Cardiac septum (tissue), 1 donor: ENCODE measurements at regions not wholly inside any gene's neighbourhood (a gene's known extent, or its start where the extent isn't known, plus 50 kb on each side); places are given as distances from the start of the nearest gene placed in this dataset.
"Not testable (repeated sequence)": the region's sequence is repeated elsewhere in the genome, so short reads cannot be mapped to it uniquely, and the experiment has no call there.

Experiments
- DNase-seq: peaks from one replicate; pipeline ENCODE4 v3.0.0-alpha.2; 2020; ENCODE audit warnings: low spot score
- intact Hi-C: fragments of 100-400 bp; cut with DNase I; formaldehyde crosslinking; loops from one replicate; pipeline ENCODE4 v1.14.0; 2022
- donor health status: DM: no; HTN: no; CAD: no.

DNA sequence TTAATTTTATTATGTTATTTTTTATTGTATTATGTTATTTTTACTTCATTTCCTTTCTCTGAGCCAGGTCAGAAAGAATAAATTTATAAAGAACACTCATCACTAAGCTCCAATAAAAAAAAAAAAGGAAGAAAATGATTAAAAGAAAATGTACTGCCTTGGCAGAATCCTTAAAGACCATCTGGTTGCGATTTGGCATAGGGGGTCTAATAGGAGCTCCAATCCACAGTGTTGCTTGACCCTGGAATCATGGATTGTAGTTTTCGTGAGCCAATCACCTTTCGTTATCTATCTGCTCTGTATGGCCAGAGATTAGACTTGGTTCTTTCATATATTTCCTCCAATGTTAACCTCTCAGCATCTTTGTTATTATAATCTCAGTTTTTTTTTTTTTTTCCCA lies 421.8 kb upstream of the MCTP2 start:
- no peak for DNase-seq

DNA sequence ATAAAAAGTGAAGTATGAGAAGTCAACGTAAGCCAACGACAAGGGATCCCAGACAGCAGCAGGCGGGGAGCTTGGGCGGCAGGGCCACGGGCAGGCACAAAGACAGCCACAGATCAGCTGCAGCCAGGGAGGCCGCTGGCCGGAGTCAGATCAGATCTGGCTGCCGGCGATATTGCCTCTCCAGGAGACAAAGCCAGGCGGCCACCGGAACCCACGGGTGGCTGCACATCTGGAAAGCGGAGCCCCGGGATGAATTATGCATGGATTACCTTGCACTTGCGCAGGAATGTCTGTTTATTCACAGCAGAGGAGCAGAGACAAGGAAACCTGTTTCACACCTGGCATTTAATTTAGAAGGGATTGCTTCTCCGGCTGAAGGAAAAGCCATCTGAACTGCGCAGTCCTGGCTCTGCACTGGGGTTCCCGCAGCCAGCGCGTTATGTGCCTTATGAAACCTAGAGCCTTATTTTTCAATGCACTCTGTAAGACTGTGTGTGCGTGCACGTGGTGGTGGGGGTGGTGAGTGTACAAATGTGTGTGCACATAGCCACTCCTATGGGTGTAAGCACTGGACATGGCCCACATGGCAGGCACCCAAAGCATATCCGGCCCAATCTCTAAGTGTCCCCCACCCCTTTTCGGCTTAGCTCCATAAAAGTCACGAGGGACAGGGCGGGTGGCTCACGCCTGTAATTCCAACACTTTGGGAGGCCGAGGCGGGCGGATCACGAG lies 427.8 kb upstream of the MCTP2 start:
- intact Hi-C loops, result no loop called here
- no peak for DNase-seq

More for the DNA sequence above, 421.8 kb upstream of the MCTP2 start:
- intact Hi-C loops, result no loop called here

DNA sequence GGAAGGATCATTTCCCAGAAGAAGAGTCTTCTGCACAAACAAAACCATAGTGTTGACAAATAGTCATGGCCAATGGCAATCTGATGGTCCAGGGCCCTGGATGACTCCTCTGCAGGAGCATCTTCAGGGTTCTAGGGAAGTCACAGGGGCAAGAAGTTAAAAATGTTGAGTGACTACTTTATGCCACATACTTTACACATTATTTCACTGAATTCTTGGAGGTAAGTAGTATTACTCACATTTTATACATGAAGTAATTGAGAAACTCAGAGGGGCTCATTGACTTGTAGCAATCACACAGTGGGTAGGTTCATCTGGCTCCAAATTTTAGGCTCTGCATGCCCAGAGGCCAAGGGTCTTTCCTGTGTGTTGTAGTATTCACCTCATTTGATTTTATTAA lies 430.2 kb upstream of the MCTP2 start:
- intact Hi-C loops, result no loop called here
- DNase-seq, result no peak

DNA sequence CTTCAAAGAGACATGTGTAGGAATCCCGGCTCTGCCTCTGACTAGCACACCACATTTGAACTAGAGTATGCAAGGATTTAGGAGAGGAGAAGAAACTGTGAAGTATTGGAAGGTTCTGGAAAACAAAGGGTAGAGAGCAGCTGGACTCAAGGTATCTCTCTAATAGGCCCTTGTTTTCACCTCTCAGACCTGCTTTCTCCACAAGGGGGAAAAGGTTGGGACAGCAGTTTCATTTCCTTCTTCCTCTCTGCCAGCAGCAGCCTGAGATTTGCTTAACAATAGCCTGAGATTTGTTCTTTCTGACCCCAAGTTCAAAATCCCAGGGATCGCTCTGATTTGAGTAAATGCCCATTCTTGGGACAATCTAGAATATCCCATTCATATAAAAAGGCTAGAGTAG lies 430.6 kb upstream of the MCTP2 start:
- DNase-seq, result no peak
- intact Hi-C loops, result no loop called here

DNA sequence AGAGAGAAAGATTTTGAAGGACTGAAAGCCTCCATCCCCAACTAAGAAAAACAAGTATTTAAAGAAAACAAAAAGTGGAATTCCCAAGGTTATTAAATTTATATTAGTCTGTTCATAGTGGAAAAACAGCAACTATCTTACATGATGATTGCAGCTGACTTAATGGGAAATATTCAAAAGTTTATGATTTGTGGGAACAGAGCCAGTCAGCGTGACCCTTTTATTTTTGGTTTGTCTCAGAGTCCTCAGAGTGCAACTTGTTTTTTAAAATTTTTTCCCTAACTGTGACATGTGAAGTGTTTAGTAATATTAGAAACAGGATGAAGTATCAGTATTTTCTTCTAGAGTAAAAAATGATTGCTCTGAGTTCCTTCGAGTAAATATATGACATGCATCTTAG lies 441.9 kb upstream of the MCTP2 start:
- DNase-seq, result no peak
- intact Hi-C loops, result no loop called here

DNA sequence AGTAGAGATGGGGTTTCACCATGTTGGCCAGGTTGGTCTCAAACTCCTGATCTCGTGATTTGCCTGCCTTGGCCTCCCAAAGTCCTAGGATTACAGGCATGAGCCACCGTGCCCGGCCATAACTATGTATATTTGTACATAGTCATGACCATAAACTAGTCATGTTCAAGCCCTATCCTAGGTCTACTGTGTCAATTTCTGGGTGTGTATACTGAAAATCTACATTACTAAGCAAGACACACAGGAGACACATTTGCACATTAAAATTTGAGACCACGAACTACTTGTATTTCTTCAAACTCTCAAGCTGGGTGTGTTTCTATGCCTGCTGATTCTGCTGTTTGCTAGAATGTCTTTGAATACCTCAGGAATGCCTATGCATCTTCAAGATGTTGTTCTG lies 451.3 kb upstream of the MCTP2 start:
- intact Hi-C loops, result no loop called here
- DNase-seq, result no peak

DNA sequence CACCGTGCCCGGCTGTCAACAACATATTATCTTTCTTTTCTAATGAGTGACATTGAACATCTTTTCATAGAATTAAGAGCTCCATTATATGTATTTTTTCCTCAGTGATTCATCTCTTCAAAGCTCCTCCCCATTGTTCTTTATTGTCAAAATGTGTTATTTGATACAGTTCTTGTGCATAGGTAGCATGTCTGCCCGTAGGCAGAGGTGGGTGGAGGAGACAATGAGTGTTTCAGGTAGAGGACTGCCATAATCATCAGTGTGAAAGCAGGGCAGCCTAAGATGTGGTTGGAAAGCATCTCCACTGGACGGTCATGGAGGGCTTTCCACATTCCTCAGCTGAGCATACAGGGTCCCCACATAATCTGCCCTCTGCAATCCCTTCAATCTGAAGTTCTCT lies 452.0 kb upstream of the MCTP2 start:
- intact Hi-C loops, result no loop called here

DNA sequence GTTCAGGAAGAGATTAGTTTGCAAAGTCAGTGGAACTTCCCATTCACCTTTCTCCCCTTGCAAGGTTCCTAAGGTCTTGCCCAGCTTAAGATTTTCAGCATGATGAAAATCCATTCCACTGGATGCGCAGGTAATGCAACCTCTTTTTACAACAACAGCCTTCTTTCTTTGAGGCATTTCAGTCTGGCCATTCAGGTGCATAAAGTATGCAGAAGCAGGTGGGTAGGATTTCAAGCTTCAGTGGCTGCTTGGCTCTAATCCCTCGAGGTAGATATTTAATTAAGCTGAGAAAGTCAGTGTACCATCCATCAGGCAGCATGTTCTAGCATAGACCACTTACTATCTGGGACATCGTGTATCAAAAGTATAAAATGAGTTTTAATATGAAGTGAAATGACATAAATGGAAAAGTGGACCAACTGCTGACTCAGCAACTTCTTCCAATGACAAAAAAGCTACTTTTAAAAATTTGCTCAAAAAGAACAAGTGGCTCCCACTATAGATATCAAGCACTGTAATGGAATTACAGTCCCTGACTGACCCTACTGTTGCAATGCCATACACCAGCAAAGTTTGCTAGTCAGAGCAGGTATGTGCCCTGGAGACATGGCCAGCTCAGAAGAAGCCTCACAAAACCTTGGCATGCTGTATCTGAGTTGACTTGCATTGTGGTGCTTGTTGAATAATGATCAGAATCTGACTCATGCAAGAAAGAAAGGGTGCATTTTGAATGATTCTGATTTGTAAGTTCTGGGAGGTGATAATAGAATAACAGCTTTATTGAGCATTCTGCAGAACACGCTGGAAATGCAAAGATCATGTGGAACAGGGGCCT lies 459.9 kb upstream of the MCTP2 start:
- intact Hi-C loops, result no loop called here
- no peak for DNase-seq

More for the DNA sequence above, 452.0 kb upstream of the MCTP2 start:
- no peak for DNase-seq

DNA sequence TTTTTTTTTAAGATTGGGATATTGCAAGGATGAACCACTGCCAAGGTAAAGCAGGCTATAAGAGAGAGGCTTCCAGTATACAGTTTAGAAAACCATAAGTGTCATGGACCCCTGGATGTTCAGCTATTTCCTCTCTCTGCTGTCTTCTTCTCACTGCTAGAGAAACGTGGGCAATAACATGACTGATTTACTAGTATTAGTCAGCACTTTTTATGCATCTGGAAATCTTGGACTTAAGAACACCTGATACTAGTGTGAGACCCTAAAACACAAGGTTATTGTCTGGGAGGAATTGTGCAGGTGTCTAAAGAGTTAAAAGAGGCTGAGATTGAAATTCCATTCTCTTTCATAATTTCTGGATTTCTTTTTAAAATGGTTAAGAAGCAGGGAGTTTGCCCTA lies 460.6 kb upstream of the MCTP2 start:
- intact Hi-C loops, result no loop called here
- DNase-seq, result no peak

DNA sequence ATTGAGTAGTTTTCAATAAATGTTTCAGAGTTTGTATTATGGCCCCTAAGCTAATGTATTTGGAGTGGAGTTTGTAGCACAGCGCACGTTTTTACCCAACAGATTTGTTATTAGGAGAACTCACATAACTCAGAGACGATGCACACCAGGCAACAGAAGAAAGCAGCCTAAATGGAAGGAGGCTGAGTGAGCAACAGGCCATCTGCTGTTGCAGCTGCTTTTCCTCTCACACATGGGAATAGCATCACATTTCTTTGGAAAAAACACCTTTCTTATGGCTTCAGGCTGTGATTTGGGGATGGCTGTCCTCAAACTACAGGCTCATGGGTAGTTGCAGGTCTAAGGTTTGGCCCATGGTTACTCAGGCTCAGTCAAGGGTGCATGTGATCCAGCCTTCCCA lies 469.3 kb upstream of the MCTP2 start:
- no peak for DNase-seq
- intact Hi-C loops, result no loop called here

DNA sequence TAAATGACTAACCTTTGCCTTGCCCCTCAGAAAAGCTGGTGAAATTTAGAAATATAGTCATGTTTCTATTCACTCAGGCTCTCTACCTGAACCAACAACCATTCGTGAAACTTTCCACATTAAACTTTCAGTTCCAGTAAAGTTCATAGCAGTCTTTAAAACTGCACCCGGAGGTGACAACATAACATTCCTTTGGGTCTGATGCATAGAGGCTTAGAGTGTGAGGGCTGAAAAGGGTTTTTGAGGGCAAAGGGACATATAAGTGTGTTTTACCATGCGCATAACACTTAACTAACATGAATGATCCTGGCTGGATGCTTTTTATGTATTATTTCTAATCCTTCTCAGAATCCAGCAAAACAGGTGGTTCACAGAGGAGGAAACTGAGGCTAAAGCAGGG lies 471.7 kb upstream of the MCTP2 start:
- no peak for DNase-seq
- intact Hi-C loops, result no loop called here

DNA sequence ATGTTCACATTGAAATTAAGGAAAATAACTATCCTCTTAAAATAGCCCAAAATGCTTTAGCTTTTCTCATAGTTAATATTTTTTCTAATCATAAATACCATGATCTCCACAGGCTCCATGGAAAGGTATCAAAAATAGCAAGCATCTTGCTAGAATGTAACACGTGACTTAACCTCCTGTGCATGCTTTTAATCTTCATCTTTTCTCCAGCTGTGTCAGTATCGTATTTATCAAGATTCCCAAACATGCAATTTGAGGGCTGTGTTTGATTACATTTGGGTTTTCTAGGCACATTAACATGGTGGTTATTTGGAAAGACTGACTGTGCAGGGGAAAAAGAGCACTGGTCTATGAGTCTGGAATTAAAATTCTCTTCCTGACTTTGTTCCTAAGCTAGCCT lies 472.5 kb upstream of the MCTP2 start:
- intact Hi-C loops, result no loop called here
- no peak for DNase-seq

DNA sequence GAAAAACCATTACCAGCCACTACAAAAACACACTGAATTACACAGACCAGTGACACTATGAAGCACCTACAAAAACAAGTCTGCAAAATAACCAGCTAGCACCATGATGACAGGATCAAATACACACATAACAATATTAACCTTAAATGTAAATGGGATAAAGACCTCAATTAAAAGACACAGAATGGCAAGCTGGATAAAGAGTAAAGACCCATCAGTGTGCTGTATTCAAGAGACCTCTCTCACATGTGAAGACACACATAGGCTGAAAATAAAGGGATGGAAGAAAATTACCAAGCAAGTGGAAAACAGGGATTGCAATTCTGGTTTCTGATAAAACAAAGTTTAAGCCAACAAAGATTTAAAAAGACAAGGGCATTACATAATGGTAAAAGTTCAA lies 482.7 kb upstream of the MCTP2 start:
- intact Hi-C loops, result no loop called here
- DNase-seq, result no peak

DNA sequence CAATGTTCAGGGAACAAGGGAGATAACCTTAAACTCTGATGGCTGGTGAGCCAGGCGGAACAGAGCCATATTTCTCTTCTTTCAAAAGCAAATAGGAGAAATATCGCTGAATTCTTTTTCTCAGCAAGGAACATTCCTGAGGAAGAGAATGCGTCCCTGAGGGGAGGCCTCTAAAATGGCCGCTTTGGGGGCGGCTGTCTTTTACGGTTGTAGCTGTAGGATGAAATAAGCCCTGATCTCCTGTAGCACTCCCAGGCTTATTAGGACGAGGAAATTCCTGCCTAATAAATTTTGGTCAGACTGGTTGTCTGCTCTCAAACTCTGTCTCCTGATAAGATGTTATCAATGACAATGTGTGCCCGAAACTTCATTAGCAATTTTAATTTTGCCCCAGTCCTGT lies 496.4 kb upstream of the MCTP2 start:
- intact Hi-C loops, DNase-seq: not testable (repeated sequence)

DNA sequence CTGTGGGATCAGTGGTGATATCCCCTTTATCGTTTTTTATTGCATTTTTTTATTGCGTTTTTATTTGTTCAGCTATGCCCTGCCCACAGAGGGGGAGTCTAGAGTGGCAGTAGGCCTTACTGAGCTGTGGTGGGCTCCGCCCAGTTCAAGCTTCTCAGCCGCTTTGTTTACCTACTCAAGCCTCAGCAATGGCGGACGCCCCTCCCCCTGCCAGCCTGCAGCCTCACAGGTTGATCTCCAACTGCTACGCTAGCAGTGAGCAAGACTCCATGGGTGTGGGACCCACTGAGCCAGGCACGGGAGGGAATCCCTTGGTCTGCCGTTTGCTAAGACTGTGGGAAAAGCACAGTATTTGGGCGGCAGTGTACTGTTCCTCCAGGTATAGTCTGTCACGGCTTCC lies 500.6 kb upstream of the MCTP2 start:
- intact Hi-C loops, result no loop called here
- DNase-seq, result no peak

DNA sequence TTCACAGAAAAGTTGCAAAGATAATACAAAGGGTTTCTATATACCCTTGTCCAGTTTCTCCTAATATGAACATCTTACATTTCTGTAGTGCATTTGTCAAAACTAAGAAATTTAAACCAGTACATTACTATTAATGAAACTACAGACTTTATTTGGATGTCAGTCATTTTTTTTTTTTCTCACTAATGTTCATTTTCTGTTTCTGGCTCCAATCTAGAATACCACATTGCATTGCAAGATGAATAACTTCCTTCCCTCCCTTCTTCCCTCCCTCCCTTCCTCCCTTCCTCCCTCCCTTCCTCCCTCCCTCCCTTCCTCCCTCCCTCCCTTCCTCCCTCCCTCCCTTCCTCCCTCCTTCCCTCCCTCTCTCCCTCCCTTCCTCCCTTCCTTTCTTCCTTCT lies 509.2 kb upstream of the MCTP2 start:
- no peak for DNase-seq
- intact Hi-C loops, result no loop called here

DNA sequence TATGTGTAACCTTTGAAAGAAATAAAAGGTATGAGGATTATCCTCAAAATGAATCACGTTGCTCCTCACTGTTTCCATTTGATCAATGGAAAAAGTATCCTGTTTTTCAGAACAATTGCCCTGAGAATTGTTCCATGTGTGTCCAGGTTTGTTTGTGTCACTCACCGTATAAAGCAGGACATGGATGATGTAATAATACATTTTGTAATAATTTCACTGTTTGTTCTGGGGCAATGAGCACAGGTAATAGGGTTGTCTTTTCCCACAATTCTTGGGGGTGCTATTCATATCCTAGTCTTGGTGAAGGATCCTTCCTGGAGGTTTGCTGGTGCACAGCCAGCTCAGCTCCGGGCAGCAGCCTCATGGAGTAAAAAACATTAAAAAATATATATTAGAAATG lies 510.8 kb upstream of the MCTP2 start:
- intact Hi-C loops, result no loop called here
- no peak for DNase-seq

DNA sequence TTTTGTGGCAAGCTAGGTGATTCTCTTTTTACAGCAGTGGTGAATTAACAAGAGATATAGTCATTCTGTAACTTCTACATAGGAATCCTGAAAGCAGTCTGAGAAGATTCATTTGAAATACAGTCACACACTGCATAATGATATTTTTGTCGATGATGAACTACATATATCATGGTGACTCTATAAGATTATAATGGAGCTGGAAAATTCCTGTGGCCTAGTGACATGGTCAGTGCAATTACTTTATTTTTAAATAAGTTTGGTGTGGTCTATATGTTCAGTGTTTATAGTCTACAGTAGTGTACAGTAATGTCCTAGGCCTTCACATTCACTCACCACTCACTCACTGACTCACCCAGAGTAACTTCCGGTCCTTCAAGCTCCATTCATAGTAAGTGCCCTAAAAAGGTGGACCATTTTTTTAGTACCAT lies 511.4 kb upstream of the MCTP2 start:
- no peak for DNase-seq
- intact Hi-C loops, result no loop called here

DNA sequence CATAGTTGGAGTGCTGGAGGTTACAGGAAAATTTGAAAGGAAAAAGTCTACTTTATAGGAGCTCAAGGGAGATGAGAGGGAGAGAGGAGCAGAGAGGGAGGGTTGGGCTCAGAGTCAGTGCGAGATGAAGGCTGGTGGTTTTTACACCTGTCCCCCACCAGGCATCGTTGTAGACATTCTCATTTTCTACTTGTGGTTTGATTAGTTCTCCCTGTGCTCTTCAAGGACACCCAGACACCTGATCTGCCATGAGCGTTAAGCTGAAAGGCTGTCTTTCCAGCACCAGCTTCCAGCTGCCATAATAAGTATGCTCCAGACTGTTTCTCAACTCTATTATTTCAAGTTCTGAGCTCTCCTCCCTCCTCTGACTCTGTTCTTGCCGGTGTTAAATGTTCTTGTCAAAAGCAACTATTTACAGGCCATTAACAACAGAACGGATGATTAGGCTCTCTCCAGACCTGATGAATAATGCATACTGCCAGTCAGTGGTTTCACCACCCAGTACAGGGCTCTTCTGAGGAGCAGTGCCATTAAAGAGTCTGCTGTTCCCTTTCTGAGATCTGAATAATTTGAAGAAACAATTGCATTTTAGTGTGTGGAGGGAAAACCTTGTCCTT lies 514.6 kb upstream of the MCTP2 start:
- intact Hi-C loops, result no loop called here
- no peak for DNase-seq

DNA sequence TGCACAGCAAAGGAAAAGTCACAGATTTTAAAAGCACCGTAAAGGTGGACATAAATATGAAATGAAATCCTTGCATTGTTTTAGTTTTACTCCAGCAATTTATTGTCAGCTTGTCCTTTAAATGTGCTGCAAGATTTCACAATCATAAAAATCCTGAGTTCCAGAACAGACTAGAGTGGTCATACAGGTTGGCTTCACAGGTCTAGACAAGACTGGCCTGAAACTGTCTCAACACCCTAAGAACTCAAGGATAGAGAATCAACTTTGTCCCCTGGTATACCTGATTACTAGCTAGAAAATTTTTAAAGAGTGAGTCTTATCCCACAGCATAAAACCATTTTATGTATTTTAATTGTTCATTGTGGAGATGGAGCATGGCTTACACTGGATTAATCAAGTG lies 521.7 kb upstream of the MCTP2 start:
- no peak for DNase-seq
- intact Hi-C loops, result no loop called here
